Fibroblast of lung (primary cell): ENCODE measurements at regions not wholly inside any gene's neighbourhood (a gene's known extent, or its start where the extent isn't known, plus 50 kb on each side); places are given as distances from the start of the nearest gene placed in this dataset.

ENCODE experiments used
- DNase-seq, 2 donors: peaks; one replicate each; pipeline versions ENCODE4 v3.0.0 to v3.0.0-alpha.2; 2010; ENCODE audit warnings: low read depth in 2 of 2
- H2AFZ ChIP-seq: 2 replicates; pipeline ENCODE4 v1.5.1; 2012; ENCODE audit warnings: low read length, control low read depth, inconsistent platforms
- H3K27ac ChIP-seq: 2 replicates; pipeline ENCODE4 v1.5.1; 2011; ENCODE audit warnings: low read length, control low read depth; ENCODE audit not compliant: insufficient read depth
- H3K27me3 ChIP-seq: 2 replicates; pipeline ENCODE4 v1.5.1; 2011; ENCODE audit warnings: mild to moderate bottlenecking, low read length; ENCODE audit not compliant: control insufficient read depth, insufficient read depth
- H3K36me3 ChIP-seq: 2 replicates; pipeline ENCODE4 v1.5.1; 2011; ENCODE audit warnings: low read length; ENCODE audit not compliant: control insufficient read depth, insufficient read depth
- H3K4me1 ChIP-seq: 2 replicates; pipeline ENCODE4 v1.5.1; 2011; ENCODE audit warnings: low read length; ENCODE audit not compliant: control insufficient read depth, insufficient read depth; ENCODE audit errors: extremely low read depth
- H3K4me2 ChIP-seq: 2 replicates; pipeline ENCODE4 v1.5.1; 2011; ENCODE audit warnings: low read length, control low read depth; ENCODE audit not compliant: insufficient read depth; ENCODE audit errors: extremely low read depth
- H3K4me3 ChIP-seq, 4 experiments: fragments of 200-600 bp in 1 of 4; sonication (generic) in 1 of 4; replicated peaks in 1 of 4; 2 replicates each; pipeline ENCODE4 v1.5.1; 2011 to 2016; ENCODE audit warnings: low read length in 4 of 4, low read depth in 3 of 4, mild to moderate bottlenecking in 3 of 4, control low read depth in 2 of 4, inconsistent platforms in 1 of 4, mixed read lengths in 1 of 4; ENCODE audit not compliant: insufficient read depth in 1 of 4; ENCODE audit errors: control extremely low read depth in 1 of 4
- H3K79me2 ChIP-seq: 2 replicates; pipeline ENCODE4 v1.5.1; 2012; ENCODE audit warnings: mild to moderate bottlenecking, low read length, inconsistent platforms; ENCODE audit not compliant: control insufficient read depth, insufficient read depth
- H3K9ac ChIP-seq: 2 replicates; pipeline ENCODE4 v1.5.1; 2011; ENCODE audit warnings: mild to moderate bottlenecking, low read length, control low read depth; ENCODE audit not compliant: insufficient read depth
- H3K9me3 ChIP-seq: 2 replicates; pipeline ENCODE4 v1.5.1; 2012; ENCODE audit warnings: low read depth, low read length; ENCODE audit not compliant: control insufficient read depth, insufficient read depth
- H4K20me1 ChIP-seq: 2 replicates; pipeline ENCODE4 v1.5.1; 2011; ENCODE audit warnings: low read length; ENCODE audit not compliant: control insufficient read depth, insufficient read depth; ENCODE audit errors: extremely low read depth
- EZH2 ChIP-seq: IDR thresholded peaks from 2 replicates; pipeline ENCODE4 v1.5.1; 2012; ENCODE audit warnings: low read length, control low read depth, mild to moderate bottlenecking; ENCODE audit errors: missing control alignments
- TF ChIP-seq, protein P1 (sequence below), 2 donors: IDR thresholded peaks in 1 of 2; conservative IDR thresholded peaks in 1 of 2; 1 replicate in 1 of 2; 2 replicates in 1 of 2; pipeline ENCODE4 v1.5.1; 2011 to 2012; ENCODE audit warnings: low read length in 2 of 2, control low read depth in 1 of 2, inconsistent platforms in 1 of 2, low read depth in 1 of 2, mild to moderate bottlenecking in 1 of 2

DNA sequence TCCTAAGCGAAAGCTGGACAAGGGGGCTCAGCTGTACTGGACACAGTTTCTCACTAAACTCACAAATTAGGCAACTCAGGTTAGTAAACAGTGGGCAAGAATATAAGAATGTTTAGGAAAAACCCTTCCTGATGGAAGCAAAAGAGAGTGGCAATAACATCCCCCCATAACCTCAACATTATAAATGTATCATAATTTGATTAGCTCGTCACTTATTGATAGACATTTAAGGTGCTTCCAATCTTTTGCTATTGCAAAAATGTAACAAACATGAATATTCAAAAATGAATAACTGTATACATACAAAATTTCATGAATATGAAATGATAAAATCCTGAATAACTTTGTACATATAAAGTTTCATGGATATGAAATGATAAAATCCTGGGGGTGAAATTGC lies 415.7 kb downstream of the EPM2A start:
- no peak overlapping the region for H3K27ac ChIP-seq
- DNase-seq = no peak
- H3K36me3 ChIP-seq = no peaks in the 10 kb centered on the region
- H3K27me3 ChIP-seq = no peaks in the 10 kb centered on the region
- H3K4me1 ChIP-seq = no peaks in the 10 kb centered on the region
- TF ChIP-seq, protein P1, sequence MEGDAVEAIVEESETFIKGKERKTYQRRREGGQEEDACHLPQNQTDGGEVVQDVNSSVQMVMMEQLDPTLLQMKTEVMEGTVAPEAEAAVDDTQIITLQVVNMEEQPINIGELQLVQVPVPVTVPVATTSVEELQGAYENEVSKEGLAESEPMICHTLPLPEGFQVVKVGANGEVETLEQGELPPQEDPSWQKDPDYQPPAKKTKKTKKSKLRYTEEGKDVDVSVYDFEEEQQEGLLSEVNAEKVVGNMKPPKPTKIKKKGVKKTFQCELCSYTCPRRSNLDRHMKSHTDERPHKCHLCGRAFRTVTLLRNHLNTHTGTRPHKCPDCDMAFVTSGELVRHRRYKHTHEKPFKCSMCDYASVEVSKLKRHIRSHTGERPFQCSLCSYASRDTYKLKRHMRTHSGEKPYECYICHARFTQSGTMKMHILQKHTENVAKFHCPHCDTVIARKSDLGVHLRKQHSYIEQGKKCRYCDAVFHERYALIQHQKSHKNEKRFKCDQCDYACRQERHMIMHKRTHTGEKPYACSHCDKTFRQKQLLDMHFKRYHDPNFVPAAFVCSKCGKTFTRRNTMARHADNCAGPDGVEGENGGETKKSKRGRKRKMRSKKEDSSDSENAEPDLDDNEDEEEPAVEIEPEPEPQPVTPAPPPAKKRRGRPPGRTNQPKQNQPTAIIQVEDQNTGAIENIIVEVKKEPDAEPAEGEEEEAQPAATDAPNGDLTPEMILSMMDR (conservative IDR thresholded peaks at IDR 0.05 in 1 of 2, IDR thresholded peaks at IDR 0.05 in 1 of 2; ENCODE audit: low read depth in 1 of 2, low read length in 2 of 2) = no peak
- no peak for TF ChIP-seq EZH2
- no peaks in the 10 kb centered on the region for H3K79me2 ChIP-seq
- no peak overlapping the region for H3K4me2 ChIP-seq
- no peaks in the 10 kb centered on the region for H4K20me1 ChIP-seq
- H2AFZ ChIP-seq = no peak overlapping the region
- H3K4me3 ChIP-seq = no peak overlapping the region
- H3K9me3 ChIP-seq = no peaks in the 10 kb centered on the region
- no peak overlapping the region for H3K9ac ChIP-seq

- H3K4me2 ChIP-seq = no peak overlapping the region
- no peaks in the 10 kb centered on the region for H4K20me1 ChIP-seq
- H3K36me3 ChIP-seq = no peaks in the 10 kb centered on the region
- H2AFZ ChIP-seq = no peak overlapping the region
- no peak overlapping the region for H3K27ac ChIP-seq
- TF ChIP-seq, protein P1 (conservative IDR thresholded peaks at IDR 0.05 in 1 of 2, IDR thresholded peaks at IDR 0.05 in 1 of 2; ENCODE audit: low read depth in 1 of 2, low read length in 2 of 2) = no peak
- TF ChIP-seq EZH2 = no peak
- H3K9ac ChIP-seq = no peak overlapping the region
- DNase-seq = no peak
- no peaks in the 10 kb centered on the region for H3K9me3 ChIP-seq
- no peaks in the 10 kb centered on the region for H3K27me3 ChIP-seq
- no peak overlapping the region for H3K4me3 ChIP-seq
- no peaks in the 10 kb centered on the region for H3K79me2 ChIP-seq
- H3K4me1 ChIP-seq = no peaks in the 10 kb centered on the region
Observed at GRCh38 chr6:145323646-145324045, 411.7 kb downstream of the EPM2A start.

GRCh38 chr6:145327586-145327985 lies 407.7 kb downstream of the EPM2A start:
- Histone ChIP-seq H3K9me3 (no peaks in the 10 kb centered on the region), H3K9ac (no peak overlapping the region), H3K4me1 (no peaks in the 10 kb centered on the region), H2AFZ (no peak overlapping the region), H3K4me3 (no peak overlapping the region), H3K27ac (no peak overlapping the region), H3K4me2 (no peak overlapping the region), H3K27me3 (no peaks in the 10 kb centered on the region), H3K79me2 (no peaks in the 10 kb centered on the region), H3K36me3 (no peaks in the 10 kb centered on the region), H4K20me1 (no peaks in the 10 kb centered on the region)
- DNase-seq = no peak
- no peak for TF ChIP-seq EZH2
- TF ChIP-seq, protein P1 (conservative IDR thresholded peaks at IDR 0.05 in 1 of 2, IDR thresholded peaks at IDR 0.05 in 1 of 2; ENCODE audit: low read depth in 1 of 2, low read length in 2 of 2) = no peak
